GM06990 (cell line): ENCODE measurements at regions not wholly inside any gene's neighbourhood (a gene's known extent, or its start where the extent isn't known, plus 50 kb on each side); places are given as distances from the start of the nearest gene placed in this dataset.

Experiments used
- DNase-seq: peaks from one replicate; pipeline ENCODE4 v3.0.0-alpha.2; 2011; ENCODE audit not compliant: insufficient read length; ENCODE audit errors: extremely low read depth
- H3K27me3 ChIP-seq: replicated peaks from 2 replicates; pipeline ENCODE4 v1.6.0; 2011; ENCODE audit warnings: low read length; ENCODE audit not compliant: control insufficient read depth, insufficient read depth
- H3K36me3 ChIP-seq: 2 replicates; pipeline ENCODE4 v1.5.1; 2011; ENCODE audit warnings: low read length; ENCODE audit not compliant: control insufficient read depth, insufficient read depth
- H3K4me3 ChIP-seq: replicated peaks from 2 replicates; pipeline ENCODE4 v1.5.1; 2011; ENCODE audit warnings: low read depth, mild to moderate bottlenecking, control low read depth, low read length
- TF ChIP-seq, protein P1 (sequence below): IDR thresholded peaks from 2 replicates; pipeline ENCODE4 v1.5.1; 2011; ENCODE audit warnings: low read length, control low read depth, mild to moderate bottlenecking, inconsistent platforms; ENCODE audit not compliant: insufficient read depth, poor library complexity, severe bottlenecking

- no peak for DNase-seq
- TF ChIP-seq, protein P1, sequence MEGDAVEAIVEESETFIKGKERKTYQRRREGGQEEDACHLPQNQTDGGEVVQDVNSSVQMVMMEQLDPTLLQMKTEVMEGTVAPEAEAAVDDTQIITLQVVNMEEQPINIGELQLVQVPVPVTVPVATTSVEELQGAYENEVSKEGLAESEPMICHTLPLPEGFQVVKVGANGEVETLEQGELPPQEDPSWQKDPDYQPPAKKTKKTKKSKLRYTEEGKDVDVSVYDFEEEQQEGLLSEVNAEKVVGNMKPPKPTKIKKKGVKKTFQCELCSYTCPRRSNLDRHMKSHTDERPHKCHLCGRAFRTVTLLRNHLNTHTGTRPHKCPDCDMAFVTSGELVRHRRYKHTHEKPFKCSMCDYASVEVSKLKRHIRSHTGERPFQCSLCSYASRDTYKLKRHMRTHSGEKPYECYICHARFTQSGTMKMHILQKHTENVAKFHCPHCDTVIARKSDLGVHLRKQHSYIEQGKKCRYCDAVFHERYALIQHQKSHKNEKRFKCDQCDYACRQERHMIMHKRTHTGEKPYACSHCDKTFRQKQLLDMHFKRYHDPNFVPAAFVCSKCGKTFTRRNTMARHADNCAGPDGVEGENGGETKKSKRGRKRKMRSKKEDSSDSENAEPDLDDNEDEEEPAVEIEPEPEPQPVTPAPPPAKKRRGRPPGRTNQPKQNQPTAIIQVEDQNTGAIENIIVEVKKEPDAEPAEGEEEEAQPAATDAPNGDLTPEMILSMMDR = no peak
- no peak overlapping the region for H3K4me3 ChIP-seq
- no peaks in the 10 kb centered on the region for H3K36me3 ChIP-seq
- no peaks in the 10 kb centered on the region for H3K27me3 ChIP-seq
Measured at GRCh38 chr2:116955646-116956045, 858.8 kb upstream of the DDX18 start.

DNA sequence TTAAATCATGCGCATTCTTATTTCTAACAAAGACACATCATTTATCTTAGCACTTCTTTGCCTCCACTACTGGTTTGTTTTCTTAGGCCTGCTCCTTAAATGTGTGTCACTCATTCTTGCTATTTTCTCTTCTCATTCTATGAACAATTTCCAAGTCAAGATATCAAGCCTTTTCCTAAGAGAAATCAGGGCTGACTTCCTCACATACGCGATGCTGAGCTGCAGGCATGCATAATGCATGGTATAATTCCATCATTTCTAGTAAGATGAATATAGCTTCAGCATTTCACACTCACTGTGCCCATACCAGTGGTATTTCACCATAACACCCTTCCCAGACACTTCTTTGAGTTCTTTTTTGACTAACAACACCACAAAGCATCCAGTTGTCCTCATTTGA is 838.9 kb upstream of the DDX18 start:
- no peak overlapping the region for H3K4me3 ChIP-seq
- DNase-seq = no peak
- TF ChIP-seq, protein P1 = no peak
- H3K36me3 ChIP-seq = no peaks in the 10 kb centered on the region
- no peaks in the 10 kb centered on the region for H3K27me3 ChIP-seq

GRCh38 chr2:116979916-116980764 is 834.4 kb upstream of the DDX18 start:
- DNase-seq = no peak
- Histone ChIP-seq H3K36me3 (no peaks in the 10 kb centered on the region), H3K4me3 (no peak overlapping the region), H3K27me3 (no peaks in the 10 kb centered on the region)
- TF ChIP-seq, protein P1 = no peak

DNA sequence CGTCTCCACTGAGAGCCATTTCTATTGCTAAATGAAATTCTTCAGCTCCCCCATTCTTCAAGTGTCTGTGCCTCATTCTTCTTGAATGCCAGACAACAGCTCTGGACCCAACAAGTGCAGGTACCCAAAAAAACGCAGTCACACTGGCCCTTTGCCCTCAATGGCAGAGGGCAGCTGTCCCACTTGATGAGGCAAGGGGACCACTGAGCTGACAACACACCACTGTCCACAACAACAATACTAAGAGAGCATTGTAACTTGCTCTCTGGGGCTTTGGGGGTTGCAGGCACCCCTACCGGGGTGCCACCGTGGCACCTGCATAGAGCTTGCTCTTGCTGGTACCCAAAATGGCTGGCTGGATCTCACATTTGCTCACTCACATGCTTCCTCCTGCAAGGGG is 827.0 kb upstream of the DDX18 start:
- TF ChIP-seq, protein P1 = no peak

GRCh38 chr2:116988303-116988702 is 826.2 kb upstream of the DDX18 start:
- TF ChIP-seq, protein P1 = no peak
- Histone ChIP-seq H3K27me3 (no peaks in the 10 kb centered on the region), H3K4me3 (no peak overlapping the region), H3K36me3 (no peaks in the 10 kb centered on the region)
- DNase-seq = no peak

More for the DNA sequence above, 827.0 kb upstream of the DDX18 start:
- Histone ChIP-seq H3K36me3 (no peaks in the 10 kb centered on the region), H3K4me3 (no peak overlapping the region), H3K27me3 (no peaks in the 10 kb centered on the region)
- DNase-seq = no peak
